ENCODE measurements at regions not wholly inside any gene's neighbourhood (a gene's known extent, or its start where the extent isn't known, plus 50 kb on each side); places are given as distances from the start of the nearest gene placed in this dataset.

DNA sequence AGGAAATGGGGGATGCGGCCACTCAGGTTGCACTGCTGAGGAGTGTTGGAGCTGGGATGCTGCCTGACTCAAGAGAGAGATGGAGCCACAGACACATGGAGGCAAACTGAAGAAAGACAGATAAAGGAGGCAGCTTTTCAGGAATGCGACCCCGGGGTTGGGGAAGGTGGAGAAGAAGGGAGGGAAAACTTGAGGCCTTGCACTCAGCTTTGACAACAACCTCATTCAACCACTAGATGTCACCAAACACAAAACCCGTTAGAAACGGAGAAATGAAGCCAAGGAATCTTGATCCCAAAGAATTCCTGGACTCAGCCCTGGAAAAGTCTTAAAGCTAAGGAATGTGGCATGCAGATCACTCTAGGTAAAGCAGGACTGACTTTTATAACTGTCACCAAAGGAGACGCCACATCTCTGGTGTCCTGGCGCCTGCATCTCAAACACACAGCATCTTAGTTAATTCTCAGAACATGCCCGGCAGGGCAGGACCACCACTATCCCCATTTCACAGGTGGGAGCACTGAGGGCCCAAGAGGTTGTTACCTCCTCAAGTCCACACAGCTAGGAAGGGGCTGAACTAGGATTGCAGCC is 59.6 kb upstream of the LMCD1 start:
- no peak overlapping the region for H3K4me3 ChIP-seq
- H3K27ac ChIP-seq: peak overlapping the region; percentile 78 to 80

DNA sequence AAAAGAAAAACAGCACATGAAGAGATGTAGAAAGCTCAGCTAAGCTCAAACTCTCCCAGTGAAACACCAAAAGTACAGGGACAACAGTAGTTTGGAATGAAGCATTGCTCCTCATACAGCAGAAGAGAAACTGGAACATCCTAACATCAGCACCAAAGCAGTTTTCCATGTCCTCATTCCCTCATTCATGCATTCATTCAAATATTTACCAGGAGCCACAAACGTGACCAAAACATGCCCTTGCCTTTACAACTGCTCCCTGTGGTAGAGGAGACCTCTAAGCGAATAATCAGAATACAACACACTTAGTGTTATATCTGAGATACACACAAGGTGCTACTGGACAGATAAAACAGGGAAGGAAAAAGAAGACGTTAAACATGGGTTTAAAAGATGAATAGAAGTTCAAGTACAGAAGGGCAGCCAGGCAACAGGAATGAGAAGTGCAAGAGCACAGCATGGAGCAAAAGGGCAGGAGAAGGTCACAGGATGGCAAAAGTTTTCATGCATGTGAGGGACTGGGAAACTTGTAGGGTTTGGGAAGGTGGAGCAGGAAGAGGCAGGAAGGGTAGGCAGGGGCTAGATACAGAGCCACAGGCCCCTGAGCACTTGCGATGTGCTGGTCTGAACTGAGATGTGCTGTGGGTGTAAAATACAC is 58.5 kb upstream of the LMCD1 start:
- H3K4me3 ChIP-seq: no peak overlapping the region
- TF ChIP-seq, protein P1, sequence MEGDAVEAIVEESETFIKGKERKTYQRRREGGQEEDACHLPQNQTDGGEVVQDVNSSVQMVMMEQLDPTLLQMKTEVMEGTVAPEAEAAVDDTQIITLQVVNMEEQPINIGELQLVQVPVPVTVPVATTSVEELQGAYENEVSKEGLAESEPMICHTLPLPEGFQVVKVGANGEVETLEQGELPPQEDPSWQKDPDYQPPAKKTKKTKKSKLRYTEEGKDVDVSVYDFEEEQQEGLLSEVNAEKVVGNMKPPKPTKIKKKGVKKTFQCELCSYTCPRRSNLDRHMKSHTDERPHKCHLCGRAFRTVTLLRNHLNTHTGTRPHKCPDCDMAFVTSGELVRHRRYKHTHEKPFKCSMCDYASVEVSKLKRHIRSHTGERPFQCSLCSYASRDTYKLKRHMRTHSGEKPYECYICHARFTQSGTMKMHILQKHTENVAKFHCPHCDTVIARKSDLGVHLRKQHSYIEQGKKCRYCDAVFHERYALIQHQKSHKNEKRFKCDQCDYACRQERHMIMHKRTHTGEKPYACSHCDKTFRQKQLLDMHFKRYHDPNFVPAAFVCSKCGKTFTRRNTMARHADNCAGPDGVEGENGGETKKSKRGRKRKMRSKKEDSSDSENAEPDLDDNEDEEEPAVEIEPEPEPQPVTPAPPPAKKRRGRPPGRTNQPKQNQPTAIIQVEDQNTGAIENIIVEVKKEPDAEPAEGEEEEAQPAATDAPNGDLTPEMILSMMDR (IDR thresholded peaks at IDR 0.05): no peak
- peak overlapping the region; percentile 78 to 80 for H3K27ac ChIP-seq
- DNase-seq (ENCODE audit: low spot score): no peak

More for the DNA sequence above, 59.6 kb upstream of the LMCD1 start:
- DNase-seq (ENCODE audit: low spot score): no peak
- TF ChIP-seq, protein P1 (IDR thresholded peaks at IDR 0.05): peak; percentile 59

- TF ChIP-seq, protein P1 (IDR thresholded peaks at IDR 0.05): no peak
- Histone ChIP-seq H3K4me3 (peak overlapping the region; percentile 8), H3K27ac (peak overlapping the region; percentile 78 to 80)
- DNase-seq (ENCODE audit: low spot score): peak; percentile 97
Measured at GRCh38 chr3:8443829-8444791, 57.5 kb upstream of the LMCD1 start.

DNA sequence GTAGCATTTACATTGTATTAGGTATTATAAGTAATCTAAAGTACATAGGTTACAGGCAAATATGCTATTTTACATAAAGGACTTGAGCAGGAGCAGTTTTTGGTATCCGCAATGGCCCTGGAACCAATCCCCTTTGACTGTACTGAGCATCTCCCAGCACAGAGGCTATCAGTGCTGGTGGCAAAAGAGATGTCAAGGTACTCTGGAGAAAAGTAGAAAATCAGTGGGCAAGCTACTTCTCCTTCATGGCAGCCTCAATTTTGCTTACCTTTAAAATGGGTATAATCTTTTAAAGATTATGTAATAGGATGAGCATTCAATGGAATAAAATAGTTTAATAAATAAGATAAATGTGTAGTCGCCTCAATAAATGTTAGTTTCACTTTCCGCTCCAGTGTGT is 56.7 kb upstream of the LMCD1 start:
- DNase-seq (ENCODE audit: low spot score): no peak
- Histone ChIP-seq H3K27ac (peak overlapping the region; percentile 78 to 80), H3K4me3 (no peak overlapping the region)
- TF ChIP-seq, protein P1 (IDR thresholded peaks at IDR 0.05): no peak

DNA sequence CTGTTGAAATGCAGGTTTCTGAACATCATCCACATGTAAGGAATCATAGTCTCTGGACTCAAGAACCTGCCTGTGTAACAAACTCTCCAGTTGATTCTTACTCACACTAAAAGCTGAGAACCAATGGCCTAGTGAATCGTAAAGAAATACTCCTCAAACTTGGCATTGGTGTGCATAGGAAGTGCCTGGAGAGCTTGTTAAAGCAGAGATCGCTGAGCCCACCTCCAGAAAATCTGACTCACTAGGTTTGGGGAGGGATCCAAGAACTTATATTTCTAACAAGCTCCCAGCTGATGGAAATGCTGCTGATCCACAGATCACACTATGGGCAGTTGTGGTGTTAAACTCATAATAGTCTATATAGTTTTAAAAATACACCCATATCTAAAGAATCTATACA is 55.8 kb upstream of the LMCD1 start:
- TF ChIP-seq, protein P1 (IDR thresholded peaks at IDR 0.05): no peak
- Histone ChIP-seq H3K27ac (peak overlapping the region in 1 of 2 donors; percentile 78), H3K4me3 (no peak overlapping the region)
- no peak for DNase-seq (ENCODE audit: low spot score)

DNA sequence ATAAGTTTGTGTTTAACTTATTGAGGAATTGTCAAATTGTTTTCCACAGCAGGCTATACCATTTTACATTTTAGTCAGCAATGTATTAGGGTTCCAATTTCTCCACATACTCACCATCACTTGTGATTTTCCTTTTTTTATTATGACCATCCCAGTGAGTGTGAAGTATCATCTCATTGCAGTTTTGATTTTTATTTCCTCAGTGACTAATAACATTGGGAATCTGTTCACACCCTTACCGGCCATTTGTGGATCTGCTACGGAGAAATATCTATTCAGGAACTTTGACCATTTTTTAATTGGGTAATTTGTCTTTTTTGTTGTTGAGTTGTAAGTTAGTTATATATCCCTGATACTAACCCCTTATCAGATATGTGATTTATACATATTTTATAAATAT is 54.8 kb upstream of the LMCD1 start:
- no peak overlapping the region for H3K4me3 ChIP-seq
- TF ChIP-seq, protein P1 (IDR thresholded peaks at IDR 0.05): no peak
- no peak for DNase-seq (ENCODE audit: low spot score)
- H3K27ac ChIP-seq: no peak overlapping the region
